Inflammatory macrophage (primary cell): ENCODE measurements at regions not wholly inside any gene's neighbourhood (a gene's known extent, or its start where the extent isn't known, plus 50 kb on each side); places are given as distances from the start of the nearest gene placed in this dataset.
"Not testable (repeated sequence)": the region's sequence is repeated elsewhere in the genome, so short reads cannot be mapped to it uniquely, and the experiment has no call there.

Experiments used
- DNase-seq, 2 donors: peaks; one replicate each; pipeline ENCODE4 v3.0.0-alpha.2; 2020 to 2022

DNA sequence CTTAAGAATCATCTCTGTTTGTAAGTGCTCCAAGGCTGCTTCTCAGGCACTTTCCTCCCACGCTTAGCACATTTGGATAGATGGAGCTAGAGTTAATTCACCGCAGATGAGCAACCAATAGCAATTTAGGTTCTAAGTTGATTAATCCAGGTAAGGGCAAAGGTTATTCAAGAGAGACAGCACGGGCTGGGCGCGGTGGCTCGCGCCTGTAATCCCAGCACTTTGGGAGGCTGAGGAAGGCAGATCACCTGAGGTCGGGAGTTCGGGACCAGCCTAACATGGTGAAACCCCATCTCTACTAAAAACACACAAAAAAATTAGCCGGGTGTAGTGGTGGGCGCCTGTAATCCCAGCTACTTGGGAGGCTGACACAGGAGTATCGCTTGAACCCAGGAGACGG is 54.5 kb upstream of the UNC13C start:
- not testable (repeated sequence) for DNase-seq

DNA sequence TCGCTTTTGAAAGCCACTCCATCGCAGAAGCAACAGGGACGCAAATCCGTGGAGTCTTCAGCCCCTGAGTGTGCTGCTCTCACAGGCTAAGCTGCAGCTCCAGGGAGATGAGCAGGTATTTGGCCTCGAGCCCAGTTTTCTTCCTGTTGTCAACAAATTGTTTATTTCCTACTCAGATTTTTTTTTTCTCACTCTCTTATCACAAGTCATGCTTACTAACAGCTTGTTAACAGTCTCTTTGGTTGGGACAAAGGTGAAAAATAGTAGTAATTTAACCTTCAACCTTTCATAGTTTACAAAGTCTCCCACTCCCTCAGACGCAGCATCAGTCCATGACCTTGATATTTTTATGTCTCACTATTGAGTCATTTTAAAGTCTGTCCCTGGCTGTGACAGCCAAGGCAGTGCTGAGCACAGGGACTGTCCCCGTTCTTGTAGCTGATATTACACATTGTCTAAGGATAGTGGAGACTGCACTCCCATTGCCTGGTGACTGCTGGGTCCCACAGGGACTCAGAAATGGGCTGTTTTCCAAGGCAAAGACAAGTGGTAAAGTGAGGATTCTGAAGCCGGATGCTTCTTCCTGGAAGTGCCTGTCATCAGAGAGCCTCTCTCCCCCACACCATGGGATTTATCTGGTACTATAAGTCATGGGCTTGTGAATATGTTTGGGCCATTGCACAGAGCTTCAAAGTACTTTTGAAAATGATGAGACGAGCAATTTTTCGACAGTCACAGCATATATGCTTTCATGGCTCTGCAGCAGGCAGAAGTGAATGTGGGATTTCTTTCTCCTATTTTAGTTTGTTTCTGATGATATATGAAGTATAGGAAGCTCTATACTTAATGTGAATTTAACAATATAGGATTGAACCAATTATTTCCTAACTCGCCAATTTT is 59.8 kb upstream of the UNC13C start:
- no peak for DNase-seq

DNA sequence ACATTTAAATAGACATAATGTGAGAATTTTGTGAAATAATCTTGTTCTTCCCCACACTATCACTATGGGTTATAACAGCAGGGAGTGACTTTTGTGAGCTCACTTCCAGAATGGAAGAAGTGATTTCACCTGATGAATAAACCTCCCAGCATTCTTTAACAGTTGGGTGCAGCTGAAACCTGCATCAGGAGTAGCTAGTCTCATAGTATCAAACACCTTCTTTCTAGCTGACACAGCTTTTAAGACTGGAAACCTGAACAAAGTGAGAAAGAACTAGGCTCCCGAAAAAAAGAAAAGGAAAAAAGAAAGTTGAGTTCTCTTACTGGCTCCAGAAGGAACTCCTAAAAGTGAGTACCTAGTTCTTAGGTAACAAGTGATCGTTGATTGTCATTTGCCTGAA is 61.1 kb upstream of the UNC13C start:
- DNase-seq = no peak

DNA sequence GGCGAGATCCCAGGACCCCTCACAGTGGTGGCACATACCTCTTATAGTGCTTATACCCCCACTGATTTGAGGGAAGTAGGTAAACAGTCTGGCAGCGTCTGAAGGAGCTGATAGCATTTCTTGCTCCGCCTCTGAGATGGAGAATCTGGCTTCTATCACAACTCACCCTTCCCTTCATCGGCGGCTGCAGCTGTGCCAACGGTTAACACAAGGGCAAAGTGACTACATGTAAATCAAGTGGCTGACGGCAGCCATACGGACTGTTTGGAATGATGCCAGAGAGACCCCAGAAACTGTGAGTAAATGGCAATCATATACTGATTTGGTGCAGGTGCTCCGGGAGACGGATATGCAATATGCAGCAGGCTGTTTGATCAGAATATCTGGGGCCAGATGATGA is 66.8 kb upstream of the UNC13C start:
- no peak for DNase-seq

DNA sequence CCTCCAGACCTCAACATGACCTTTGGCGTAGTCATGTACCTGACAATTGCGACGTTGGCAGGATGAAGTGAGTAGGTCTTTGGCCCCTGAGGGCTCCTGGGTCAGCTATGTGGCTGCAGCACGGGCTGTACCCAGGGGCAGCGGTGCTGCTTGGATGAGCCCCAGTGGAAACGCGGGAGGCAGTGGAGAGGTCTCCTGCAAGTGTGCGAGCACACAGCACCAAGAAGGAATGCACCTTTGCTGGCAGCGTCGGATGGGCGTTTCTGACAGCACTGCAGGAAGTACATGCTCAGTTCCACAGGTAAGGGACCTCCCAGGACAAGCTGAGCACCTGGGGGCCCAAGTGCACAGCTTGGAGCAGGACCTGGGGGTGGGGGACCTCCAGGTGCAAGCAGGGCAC is 67.4 kb upstream of the UNC13C start:
- DNase-seq = no peak

DNA sequence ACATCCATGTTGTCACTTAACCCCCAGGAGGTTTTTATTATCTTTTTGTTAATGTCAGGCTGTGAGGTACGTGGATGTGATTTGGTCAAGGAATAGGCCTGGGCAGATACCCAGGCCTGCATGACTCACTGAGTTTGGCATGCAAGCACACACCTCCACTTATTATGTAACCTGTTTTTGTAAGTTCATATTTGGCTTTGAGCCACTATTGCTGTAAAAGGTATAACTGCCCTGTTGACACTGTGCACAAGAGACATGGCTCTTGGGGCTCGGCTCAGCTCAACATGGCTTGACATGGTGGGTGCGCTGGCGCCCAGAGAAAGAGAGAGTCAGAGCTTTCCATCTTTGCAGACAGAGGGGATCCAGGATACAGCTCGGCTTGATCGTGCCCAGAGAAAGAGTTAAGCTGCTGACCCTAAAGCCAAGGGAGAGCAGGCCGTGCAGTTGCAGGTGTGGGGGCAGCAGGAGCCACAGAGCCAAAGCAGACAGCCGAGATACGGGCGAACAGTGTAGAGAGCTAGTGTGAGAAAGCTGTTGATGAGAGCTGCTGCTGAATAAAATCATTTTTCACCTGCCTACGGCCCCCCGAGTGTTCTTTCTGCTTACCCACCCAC is 67.9 kb upstream of the UNC13C start:
- no peak for DNase-seq

DNA sequence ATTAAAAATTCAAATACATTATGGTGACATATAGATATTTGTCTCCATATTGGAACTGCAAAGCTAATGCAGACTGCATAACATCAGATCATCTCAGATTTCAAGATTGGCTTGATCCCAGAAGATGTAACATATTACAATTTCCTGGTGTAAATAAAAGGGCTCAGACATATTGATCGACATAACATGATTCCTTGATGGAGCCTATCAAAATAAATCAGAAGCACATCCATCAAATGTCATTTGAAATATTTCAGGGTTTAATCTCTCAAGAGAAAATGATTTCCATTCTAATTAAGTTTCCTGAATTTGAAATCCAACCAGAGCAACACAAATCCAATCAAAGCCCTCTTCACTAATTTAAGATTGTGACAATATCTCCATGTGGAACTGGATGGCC is 75.1 kb upstream of the UNC13C start:
- DNase-seq = no peak

DNA sequence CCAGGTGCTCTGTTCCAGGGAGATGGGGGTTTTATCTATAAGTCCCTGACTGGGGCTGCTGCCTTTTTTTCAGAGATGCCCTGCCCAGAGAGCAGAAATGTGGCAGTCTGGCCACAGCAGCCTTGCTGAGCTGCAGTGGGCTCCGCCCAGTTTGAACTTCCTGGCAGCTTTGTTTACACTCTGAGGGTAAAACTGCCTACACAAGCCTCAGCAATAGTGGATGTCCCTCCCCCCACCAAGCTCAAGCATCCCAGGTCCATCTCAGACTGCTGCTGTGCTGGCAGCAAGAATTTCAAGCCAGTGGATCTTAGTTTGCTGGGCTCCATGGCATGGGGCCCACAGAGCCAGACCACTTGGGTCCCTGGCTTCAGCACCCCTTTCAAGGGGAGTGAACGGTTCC is 84.8 kb upstream of the UNC13C start:
- DNase-seq = not testable (repeated sequence)

DNA sequence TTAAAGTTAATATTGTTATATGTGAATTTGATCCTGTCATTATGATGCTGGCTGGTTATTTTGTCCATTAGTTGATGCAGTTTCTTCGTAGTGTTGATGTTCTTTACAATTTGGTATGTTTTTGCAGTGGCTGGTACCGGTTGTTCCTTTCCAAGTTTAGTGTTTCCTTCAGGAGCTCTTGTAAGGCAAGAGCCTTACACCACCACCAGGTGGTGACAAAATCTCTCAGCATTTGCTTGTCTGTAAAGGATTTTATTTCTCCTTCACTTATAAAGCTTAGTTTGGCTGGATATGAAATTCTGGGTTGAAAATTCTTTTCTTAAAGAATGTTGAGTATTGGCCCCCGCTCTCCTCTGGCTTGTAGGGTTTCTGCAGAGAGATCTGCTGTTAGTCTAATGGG is 86.4 kb upstream of the UNC13C start:
- not testable (repeated sequence) for DNase-seq

DNA sequence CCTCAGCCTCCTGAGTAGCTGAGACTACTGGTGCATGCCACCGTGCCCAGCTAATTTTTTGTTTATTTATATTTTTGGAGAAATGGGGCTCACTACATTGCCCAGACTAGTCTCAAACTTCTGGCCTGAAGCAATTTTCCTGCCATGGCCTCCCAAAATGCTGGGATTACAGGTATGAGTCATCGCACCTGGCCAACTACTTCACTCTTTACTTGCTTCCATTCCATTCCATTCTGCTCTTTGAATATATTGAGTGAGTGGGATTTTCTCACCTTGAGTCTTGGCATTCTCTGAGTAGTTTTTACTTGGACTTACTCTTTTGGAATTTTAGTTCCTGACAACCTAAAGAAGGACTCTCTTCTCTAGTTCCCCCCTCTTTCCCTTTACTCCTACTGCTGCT is 93.8 kb upstream of the UNC13C start:
- no peak for DNase-seq

DNA sequence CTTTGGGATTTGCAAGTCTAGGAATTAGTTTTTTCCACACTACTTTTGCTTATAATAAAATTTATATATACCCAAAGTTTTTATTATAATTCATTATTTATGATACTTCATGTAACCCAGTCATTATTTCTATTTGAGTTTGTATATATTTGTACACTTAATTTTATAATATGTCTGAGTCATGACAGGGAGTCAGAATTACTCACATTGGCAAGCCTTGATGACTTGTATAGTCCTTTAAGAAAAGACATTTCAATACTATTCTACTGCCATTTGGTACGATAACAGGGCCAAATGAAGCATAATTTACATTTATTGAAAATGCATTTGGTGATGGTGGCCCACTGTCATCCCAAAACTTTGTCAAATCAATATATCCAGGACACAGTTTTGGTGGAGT is 95.9 kb upstream of the UNC13C start:
- no peak for DNase-seq

DNA sequence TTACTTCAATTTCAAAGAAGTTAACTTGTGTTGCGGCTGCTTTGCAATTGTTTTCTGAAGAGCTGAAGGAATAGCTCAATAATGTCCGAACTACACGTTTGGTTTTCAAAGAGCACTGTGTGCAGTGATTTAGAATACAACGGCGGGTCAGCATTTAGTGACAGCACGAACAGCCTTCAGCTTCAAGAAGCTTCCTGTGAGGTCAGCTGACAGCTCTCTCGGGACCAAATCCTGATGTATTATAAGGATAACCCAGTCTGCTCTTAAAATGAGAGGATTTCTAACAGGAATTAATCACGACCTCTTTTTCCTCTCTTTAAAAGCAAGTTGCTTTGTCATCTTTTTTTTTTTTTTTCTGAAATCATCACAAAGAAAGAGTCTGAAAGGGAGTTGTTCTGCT is 97.9 kb upstream of the UNC13C start:
- DNase-seq = no peak

DNA sequence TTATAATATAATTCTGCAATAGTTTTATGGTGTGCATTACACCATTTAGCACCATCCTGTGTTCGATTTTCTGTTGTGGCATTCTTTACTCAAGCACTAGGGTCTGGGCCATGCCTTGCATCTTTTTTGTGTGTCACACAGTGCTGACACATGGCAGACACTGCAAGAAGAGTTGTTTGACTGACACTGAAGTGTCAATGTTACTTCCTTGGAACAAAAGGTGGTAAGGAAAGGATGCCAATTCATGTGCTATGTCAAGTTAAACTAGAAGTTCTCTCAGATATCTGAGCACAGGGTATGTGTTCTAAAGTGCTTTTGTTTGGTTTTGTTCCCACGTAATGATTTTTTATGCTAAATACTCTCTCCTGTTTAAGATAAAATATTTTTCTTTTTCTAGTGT is 102.5 kb upstream of the UNC13C start:
- DNase-seq = no peak

DNA sequence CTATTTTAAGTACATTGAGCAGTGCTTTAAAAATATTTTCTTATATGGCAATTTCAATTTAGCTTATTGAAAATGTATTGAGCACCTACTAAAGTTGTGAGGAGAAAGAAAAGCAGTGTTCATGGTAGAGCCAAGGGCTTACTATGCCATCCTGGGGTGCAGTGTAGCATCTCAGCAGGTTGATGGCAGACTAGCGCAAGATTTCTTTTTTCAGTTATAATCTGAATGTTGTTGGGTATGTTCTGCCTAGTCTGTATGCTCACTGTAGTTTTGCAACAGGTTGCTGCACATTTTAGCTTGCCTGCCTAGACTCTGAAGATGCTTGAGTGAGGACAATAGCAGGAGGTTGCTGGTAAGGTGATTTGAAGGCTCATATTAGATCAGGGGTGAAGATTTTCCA is 103.1 kb upstream of the UNC13C start:
- no peak for DNase-seq

DNA sequence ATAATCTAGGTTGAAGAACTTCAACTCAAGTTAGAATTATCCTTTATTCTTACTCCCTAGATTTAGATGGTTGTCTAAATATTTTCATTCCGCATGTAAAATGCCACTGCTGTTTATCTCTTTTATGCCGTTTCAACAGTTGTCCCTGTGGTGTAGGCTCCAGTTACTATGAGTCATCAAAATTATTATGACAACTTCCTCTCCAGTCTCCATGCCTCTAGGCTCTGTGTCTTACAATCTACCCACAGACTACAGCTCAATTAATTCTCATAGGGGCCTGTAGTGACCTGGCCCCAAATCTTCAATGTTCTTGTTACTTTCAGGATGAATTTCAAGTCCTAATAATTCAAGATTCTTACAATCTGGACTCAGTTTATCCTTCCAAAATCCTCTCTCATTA is 105.8 kb upstream of the UNC13C start:
- DNase-seq = no peak

DNA sequence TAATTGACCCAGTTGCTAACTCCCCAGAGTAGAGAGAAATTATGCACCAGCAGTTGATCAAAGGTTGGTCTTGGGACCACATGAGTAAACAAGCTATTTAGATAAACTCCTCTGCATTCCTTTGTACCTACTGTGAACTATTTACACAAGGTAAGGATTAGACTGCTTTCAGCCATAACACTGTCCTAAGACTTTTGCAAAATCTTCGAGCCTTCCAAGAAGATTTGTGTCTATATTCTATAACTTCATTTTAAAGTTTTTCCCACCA is 108.5 kb upstream of the UNC13C start:
- DNase-seq = no peak

DNA sequence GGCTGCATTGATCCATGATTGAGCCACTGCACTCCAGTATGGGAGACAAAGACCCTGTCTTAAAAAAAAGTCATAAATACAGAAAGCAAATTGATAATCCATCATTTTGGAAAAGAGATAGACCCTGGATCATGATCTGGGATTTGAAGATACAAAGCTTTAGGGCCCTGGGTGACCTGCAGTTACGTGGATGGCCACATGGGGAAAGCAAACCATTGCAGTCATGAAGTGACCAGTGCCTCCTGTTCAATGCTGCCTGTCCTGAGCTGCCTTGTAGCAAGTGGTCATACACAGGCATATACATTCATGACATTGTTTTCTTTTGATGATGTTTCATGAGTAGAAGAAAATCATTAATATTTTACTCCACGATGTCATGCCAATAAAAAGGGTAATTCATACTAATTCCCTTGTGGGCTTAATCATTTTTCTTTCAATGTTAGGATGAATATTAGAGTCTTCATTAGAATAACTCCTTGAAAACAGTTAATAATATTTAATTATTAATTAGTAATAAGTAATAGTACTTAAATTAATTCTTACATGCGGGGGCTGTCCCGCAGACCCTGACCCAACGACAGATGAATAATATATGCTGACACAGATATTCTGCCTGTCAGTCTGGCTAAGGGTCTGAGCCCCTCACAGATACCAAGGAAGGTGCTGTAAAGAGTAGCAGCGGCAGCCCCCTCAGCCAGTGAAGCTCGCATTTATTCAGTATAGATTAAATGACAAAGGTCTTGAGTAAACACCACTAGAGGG is 109.0 kb upstream of the UNC13C start:
- peak in 1 of 2 donors; percentile 1 for DNase-seq

DNA sequence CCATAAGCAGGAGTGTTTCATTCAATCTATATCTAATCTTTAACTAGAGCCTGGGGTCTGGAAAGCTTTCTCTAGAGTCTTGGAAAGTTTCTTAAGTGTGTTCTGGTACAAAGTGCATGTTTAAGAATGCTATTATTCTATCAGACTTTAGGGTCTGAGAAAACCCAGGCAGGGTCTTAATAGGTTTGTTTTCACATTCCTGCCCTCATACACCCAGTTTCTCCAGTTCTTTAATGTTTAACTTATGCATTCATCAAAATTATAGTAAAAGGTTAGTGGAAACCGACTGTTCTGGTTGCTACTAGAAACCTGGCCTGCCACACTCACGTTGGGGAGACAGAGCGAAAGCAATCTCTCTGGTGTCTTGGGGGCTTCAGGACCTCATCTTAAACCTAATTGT is 102.9 kb upstream of the WDR72 start:
- no peak for DNase-seq

DNA sequence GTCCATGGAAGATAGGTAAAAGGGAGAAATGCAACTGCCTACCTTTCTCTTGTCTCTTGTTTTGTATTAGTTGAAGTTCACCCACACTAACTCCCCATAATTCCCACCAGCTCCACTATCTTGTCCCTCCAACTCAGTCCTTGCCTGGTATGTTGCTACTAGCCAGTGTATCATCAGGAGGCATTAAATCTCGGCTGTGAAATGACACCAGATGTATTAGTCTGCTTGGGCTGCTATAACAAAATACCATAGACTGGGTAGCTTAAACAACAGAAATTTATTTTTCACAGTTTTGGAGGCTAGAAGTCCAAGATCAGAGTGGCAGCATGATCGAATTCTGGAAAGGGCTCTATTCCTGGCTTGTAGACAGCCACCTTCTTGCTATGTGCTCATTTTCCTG is 102.3 kb upstream of the WDR72 start:
- DNase-seq = no peak

DNA sequence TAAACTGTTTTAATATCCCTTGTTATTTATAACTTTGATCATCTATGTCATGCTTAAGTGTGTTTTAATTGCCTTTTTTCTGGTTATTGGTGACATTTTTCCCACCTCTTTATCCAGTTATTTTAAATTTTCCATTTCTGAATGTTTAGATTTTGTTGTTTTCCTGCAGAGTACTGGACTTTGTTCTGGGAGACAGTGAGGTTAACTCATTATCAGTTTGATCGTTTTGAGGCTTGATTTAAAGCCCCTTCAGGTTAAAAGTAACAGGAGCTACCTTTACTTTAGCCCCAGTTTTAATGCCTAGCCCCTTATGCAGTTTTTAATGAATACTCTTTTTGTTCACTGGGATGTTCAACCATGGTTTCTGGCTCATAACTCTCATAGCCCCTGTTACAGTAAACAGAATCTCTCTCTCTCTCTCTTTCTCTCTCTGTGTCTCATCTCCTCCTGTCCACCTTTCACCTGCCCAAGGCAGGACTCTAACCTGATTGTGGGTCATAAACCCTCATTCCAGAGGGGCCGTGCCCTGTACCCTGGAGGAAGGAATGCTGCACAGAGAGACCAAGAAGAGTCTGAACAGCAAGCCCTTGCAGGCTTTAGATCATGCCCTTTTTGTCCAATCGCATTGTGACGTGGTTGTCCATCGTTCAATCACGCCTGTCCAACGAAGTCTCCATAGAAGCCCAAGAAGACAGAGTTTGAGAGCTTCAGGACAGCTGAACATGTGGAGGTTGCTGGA is 91.8 kb upstream of the WDR72 start:
- DNase-seq = no peak

DNA sequence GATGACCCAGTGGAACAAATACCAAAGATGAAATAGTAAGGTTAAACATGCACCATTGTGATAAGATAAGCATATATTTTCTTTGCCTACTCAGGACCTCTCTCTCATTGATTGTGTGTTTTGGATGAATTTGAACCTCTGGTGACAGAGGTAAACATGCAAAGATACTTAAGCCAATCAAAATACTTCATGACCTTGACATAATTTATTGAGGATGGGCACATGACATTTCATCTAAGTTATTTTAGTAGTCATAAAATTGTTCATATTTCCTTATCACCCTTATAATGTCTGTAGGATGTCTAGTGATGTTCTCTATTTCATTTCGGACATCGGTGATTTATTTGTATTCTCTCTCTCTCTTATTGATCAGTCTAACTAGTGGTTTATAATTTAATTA is 88.3 kb upstream of the WDR72 start:
- DNase-seq = no peak

DNA sequence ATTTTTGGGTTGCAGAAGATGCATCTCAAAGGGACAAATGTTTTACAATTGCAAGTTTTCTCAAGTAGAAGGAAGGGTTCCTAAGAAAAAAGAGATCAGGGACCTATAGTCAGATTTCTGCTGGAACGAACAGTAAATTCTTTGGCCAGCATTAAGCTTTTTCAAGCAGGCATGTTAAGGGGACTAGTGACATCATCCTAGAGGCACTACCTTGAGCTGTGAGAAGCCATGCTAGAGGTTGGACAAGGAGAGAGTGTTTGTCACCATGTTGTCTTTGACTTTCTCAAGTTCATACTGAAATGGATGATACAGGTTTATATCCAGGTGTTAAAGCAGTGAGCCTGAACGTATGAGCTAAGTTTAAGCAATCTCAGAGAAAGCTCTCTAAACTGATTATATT is 85.2 kb upstream of the WDR72 start:
- DNase-seq = no peak

DNA sequence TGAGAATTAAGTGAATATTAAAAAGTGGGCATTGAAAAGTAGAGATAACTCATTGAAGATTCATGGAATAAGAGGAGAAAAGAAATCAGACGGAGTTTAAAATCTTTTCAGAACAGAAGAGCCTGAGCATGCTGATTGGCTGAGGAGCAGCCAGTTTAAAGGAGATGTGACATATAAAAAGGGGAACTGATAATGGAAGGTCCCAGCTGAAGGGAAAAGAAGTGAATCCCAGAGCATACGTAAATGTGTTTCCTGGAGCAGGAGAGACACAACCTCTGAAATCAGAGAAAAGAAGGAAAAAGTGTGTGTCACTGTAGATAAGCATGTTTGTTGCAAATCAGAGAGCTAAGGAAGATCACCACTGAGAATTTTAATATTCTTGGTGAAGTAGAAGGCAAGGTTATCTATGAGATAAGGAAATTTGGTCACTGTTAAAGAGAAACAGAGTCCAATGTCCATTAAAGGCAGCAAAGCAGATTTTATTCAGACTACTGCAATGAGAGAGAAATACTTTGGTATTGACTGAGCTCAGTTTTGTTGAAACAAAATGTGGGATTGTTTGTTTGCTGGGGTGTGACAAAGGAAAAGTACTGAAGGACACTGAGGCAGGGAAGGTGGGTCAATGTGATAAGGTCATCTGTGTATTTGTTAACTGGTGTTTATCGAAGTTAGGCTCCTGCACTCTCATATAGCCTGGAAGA is 84.6 kb upstream of the WDR72 start:
- no peak for DNase-seq
